GM13977 (cell line): ENCODE measurements at regions not wholly inside any gene's neighbourhood (a gene's known extent, or its start where the extent isn't known, plus 50 kb on each side); places are given as distances from the start of the nearest gene placed in this dataset.

ENCODE experiments used
- DNase-seq: peaks from one replicate; pipeline ENCODE4 v3.0.0; 2012; ENCODE audit warnings: low spot score
- in situ Hi-C: fragments of 300-500 bp; cut with MboI; formaldehyde crosslinking; loops from one replicate; pipeline ENCODE4 v1.12.0; 2022; ENCODE audit warnings: low sequenced_read_pairs, low pct_unique_long_range_greater_than_20kb, mixed read lengths, inconsistent platforms; ENCODE audit not compliant: unreplicated experiment
- TF ChIP-seq, protein P1 (sequence below): IDR thresholded peaks from 2 replicates; pipeline ENCODE4 v1.5.1; 2012; ENCODE audit warnings: mild to moderate bottlenecking, control low read depth; ENCODE audit not compliant: insufficient read depth; ENCODE audit errors: extremely low read depth, missing control alignments

DNA sequence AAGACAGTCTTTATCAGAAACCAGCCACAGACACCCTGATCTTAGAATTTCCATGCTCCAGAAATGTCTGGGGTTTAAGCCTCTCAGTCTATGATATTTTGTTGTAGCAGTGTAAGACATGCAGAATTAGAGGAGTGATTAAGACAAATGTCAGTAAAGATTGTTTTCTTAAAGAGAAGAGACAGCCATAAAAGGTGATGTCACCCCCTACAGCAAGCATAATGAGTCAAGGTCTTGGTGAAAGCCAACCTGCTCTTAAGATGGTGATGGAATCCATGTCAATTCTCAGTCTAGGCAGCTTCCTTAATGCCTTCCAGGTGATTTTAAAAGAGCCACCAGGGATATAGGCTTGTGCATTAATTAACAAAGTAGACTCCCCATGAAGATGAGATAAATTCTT is 849.9 kb upstream of the EPHA7 start:
- in situ Hi-C loops, result no loop called here
- no peak for DNase-seq
- TF ChIP-seq, protein P1, sequence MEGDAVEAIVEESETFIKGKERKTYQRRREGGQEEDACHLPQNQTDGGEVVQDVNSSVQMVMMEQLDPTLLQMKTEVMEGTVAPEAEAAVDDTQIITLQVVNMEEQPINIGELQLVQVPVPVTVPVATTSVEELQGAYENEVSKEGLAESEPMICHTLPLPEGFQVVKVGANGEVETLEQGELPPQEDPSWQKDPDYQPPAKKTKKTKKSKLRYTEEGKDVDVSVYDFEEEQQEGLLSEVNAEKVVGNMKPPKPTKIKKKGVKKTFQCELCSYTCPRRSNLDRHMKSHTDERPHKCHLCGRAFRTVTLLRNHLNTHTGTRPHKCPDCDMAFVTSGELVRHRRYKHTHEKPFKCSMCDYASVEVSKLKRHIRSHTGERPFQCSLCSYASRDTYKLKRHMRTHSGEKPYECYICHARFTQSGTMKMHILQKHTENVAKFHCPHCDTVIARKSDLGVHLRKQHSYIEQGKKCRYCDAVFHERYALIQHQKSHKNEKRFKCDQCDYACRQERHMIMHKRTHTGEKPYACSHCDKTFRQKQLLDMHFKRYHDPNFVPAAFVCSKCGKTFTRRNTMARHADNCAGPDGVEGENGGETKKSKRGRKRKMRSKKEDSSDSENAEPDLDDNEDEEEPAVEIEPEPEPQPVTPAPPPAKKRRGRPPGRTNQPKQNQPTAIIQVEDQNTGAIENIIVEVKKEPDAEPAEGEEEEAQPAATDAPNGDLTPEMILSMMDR, result no peak

DNA sequence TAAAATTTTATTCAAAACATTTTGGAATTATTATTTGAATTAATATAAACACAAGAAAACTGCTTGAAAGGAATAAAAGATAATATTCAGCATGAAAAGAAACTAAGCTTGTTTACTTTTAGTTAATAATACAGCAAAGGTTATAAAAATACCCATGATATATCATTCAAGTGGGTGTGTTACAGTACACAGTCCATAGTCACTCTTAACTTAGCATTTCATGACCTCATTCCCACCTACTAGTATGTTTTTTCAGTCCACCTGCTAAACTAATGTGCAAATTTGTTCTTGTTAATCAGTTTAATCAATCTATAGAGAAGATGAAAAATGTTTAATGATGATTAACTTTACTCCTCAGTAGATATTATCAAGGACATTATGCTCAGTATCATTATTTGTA is 841.4 kb upstream of the EPHA7 start:
- no peak for DNase-seq
- TF ChIP-seq, protein P1, result no peak
- in situ Hi-C loops, result no loop called here

DNA sequence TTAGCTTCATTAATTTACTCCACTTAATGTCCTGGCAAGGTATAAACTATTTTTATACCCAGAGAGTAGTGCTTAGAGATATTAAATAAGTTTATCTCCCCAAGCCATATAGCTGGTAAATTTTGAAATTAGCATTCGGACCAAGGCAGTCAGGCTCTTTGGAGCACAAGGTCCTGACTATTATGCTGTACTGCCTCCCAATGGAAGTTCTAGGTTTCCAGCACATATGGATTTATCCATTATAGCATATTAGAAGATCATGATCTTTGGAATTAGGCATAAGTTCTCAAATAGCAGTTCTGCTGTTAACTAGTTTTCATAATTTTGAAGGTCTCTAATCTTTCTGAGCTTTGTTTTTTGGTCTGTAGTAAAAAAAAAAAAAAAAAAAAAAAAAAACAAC is 835.3 kb upstream of the EPHA7 start:
- DNase-seq, result no peak
- in situ Hi-C loops, result no loop called here
- TF ChIP-seq, protein P1, result no peak

DNA sequence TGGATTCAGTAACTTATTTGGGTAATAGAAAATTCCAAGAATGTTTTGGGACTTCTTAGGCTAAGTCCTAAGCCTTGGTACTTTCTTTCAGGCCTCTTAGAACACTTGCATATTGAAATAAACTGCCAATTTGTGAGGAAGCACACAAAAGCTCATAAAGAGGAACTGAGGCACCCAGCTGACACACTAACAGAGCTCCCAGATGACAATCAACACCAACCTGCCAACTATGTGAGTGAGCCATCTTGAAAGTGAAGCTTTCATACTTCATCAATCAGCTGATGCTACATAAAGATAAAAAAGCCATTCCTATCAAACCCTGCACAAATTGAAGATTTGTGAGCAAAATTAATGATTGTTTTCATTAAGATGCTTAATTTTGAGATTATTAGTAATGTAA is 832.5 kb upstream of the EPHA7 start:
- DNase-seq, result no peak
- in situ Hi-C loops, result no loop called here
- TF ChIP-seq, protein P1, result no peak

DNA sequence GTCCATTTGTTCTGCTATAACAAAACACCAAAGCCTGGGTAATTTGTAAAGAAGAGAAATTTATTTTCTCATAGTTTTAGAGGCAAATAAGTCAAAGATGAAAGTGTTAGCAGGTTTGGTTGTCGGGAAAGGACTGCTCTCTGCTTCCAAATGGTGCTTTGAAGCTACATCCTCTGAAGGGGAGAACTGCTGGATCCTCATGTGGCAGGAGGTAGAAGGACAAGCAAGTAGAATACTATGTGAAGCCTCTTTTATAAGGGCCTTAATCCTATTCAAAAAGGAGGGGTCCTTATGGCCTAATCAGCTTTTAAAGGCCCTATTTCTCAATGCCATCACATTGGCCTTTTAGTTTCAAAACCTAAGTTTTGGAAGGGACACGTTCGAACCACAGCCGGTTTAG is 826.0 kb upstream of the EPHA7 start:
- in situ Hi-C loops, result no loop called here
- TF ChIP-seq, protein P1, result no peak
- DNase-seq, result no peak

DNA sequence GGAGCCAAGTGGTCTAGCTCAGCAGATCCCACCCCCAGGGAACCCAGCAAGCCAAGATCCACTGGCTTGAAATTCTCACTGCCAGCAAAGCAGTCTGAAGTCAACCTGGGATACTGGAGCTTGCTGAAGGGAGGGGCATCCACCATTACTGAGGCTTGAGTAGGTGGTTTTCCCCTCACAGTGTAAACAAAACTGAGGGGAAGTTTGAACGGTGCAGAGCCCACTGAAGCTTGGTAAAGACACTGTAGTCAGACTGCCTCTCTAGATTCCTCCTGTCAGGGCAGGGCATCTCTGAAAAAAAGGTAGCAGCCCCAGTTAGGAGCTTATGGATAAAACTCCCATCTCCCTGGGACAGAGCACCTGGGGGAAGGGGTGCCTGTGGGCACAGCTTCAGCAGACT is 819.5 kb upstream of the EPHA7 start:
- TF ChIP-seq, protein P1, result no peak
- DNase-seq, result no peak
- in situ Hi-C loops, result no loop called here

DNA sequence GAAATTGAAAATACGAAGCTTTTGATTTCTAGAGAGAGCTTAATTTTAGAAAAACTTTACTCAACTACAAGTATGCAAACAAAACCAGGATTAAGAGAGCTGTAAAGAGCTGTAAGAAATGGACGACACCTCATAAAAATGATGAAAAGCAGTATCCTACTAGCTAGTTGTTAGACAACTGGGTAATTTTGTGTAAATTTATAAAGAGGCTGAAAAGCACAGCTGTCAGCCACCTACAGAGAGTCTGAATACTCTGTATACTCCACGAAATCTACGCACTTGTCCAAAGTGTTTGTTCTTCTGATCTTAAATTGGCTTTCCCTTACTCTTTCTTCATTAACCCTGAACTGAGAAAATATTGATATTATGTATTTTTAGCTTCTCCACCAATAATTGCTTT is 808.4 kb upstream of the EPHA7 start:
- in situ Hi-C loops, result no loop called here
- DNase-seq, result no peak
- TF ChIP-seq, protein P1, result no peak
